ENCODE measurements at regions not wholly inside any gene's neighbourhood (a gene's known extent, or its start where the extent isn't known, plus 50 kb on each side); places are given as distances from the start of the nearest gene placed in this dataset.
A peak's percentile ranks its signal among the peaks of the same experiment; 100 is the strongest.
"Not testable (repeated sequence)": the region's sequence is repeated elsewhere in the genome, so short reads cannot be mapped to it uniquely, and the experiment has no call there.

GRCh38 chr9:89680547-89681467, 76.0 kb downstream of the GADD45G start:
- Histone ChIP-seq H3K4me1 (peaks cover 49% of the 10 kb centered on the region), H3K4me3 (ENCODE audit: low read depth, low read length) (no peak overlapping the region), H3K9me3 (no peaks in the 10 kb centered on the region), H3K27me3 (no peaks in the 10 kb centered on the region), H3K36me3 (no peaks in the 10 kb centered on the region)
- no peak for DNase-seq
- TF ChIP-seq, protein P1, sequence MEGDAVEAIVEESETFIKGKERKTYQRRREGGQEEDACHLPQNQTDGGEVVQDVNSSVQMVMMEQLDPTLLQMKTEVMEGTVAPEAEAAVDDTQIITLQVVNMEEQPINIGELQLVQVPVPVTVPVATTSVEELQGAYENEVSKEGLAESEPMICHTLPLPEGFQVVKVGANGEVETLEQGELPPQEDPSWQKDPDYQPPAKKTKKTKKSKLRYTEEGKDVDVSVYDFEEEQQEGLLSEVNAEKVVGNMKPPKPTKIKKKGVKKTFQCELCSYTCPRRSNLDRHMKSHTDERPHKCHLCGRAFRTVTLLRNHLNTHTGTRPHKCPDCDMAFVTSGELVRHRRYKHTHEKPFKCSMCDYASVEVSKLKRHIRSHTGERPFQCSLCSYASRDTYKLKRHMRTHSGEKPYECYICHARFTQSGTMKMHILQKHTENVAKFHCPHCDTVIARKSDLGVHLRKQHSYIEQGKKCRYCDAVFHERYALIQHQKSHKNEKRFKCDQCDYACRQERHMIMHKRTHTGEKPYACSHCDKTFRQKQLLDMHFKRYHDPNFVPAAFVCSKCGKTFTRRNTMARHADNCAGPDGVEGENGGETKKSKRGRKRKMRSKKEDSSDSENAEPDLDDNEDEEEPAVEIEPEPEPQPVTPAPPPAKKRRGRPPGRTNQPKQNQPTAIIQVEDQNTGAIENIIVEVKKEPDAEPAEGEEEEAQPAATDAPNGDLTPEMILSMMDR (IDR thresholded peaks at IDR 0.05; ENCODE audit: low read depth, low read length) = no peak

- not testable (repeated sequence) for H3K36me3 ChIP-seq; H3K9me3 ChIP-seq; H3K4me3 ChIP-seq (ENCODE audit: low read depth, low read length); H3K27me3 ChIP-seq; DNase-seq
- H3K4me1 ChIP-seq = peaks cover 42% of the 10 kb centered on the region
These were observed 76.7 kb downstream of the GADD45G start for GRCh38 chr9:89681468-89681859.

- Histone ChIP-seq H3K9me3 (no peaks in the 10 kb centered on the region), H3K4me1 (peaks cover 25% of the 10 kb centered on the region), H3K27me3 (no peaks in the 10 kb centered on the region), H3K4me3 (ENCODE audit: low read depth, low read length) (no peak overlapping the region), H3K36me3 (no peaks in the 10 kb centered on the region)
- TF ChIP-seq, protein P1 (IDR thresholded peaks at IDR 0.05; ENCODE audit: low read depth, low read length) = no peak
- DNase-seq = no peak
These were observed 78.8 kb downstream of the GADD45G start for GRCh38 chr9:89683626-89684025.

DNA sequence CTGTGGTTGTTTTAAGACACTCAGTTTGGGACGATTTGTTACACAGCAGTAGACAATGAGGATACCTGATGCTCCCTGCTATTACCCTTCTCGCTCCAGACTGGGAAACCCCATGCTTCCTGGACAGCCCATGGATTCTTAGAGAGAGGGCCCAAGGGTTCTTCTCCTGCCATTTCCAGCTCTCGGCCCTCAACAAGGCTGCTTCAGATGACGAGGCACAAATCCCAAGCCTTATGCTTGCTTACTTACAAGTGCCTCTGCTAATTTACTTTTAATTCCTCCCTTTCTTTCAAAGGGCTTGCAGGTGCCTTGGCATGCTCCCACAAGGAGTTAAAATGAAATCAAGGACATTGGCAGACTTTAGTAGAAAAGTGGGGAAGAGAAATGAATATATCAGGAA, 79.4 kb downstream of the GADD45G start:
- no peaks in the 10 kb centered on the region for H3K36me3 ChIP-seq
- no peak overlapping the region for H3K4me3 ChIP-seq (ENCODE audit: low read depth, low read length)
- DNase-seq = no peak
- H3K9me3 ChIP-seq = no peaks in the 10 kb centered on the region
- TF ChIP-seq, protein P1 (IDR thresholded peaks at IDR 0.05; ENCODE audit: low read depth, low read length) = no peak
- no peaks in the 10 kb centered on the region for H3K27me3 ChIP-seq
- peaks cover 19% of the 10 kb centered on the region for H3K4me1 ChIP-seq

DNA sequence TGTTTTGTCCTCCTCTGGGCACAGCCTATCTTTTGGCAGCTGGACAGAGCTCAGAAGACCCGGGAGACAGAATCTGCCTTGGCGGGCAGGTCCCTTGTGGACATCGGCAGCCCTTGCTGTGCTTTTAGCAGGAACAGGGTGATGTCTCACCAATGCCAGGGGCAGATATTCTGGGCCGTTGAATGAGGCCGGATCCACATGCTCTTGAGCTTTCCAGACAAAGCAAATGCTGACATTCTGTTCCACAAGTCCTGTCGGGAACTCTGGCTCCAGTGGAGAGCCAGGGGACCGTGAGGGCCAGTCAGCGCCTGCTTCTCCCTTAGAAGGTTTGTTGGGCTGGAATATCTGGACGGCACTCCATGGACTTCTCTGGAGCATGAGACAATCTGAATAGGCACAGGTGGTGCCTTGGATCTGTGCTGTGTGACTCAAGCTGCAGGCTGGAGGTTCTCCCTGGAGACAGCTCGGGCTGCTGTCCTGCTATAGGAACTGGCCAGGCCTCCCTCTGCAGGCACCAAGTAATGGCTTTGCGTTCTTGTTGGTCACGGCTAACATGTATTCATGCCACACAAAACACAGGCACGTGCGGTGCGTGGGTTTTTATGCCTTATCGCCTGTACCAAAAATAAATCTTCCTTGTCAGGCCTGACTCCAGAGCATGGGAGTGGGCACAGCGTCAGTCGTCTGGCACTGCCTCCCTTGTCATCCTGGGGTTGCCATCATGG, 80.3 kb downstream of the GADD45G start:
- Histone ChIP-seq H3K36me3 (no peaks in the 10 kb centered on the region), H3K4me3 (ENCODE audit: low read depth, low read length) (no peak overlapping the region), H3K4me1 (peaks cover 10% of the 10 kb centered on the region), H3K27me3 (no peaks in the 10 kb centered on the region), H3K9me3 (no peaks in the 10 kb centered on the region)
- TF ChIP-seq, protein P1 (IDR thresholded peaks at IDR 0.05; ENCODE audit: low read depth, low read length) = no peak
- DNase-seq = peak; percentile 47

DNA sequence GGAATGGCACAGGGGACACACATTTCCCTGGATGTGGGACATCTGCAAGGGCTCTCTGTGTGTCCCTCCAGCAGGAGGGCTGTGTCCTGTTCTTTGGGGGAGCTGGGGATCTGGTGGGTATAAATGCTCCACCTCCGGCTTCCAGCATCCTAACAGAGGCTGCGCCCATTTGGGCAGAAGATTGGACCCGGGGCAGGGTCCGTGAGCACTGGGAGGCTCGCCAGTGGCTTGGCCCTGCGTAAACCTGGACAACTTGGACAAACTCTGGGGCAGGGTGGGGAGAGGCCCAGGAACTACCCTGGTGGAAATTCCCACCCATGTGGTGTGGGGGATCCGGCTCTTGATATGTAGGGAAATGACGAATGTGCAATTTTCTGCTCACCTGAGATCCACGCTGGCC, 80.9 kb downstream of the GADD45G start:
- H3K36me3 ChIP-seq = no peaks in the 10 kb centered on the region
- H3K9me3 ChIP-seq = no peaks in the 10 kb centered on the region
- no peaks in the 10 kb centered on the region for H3K27me3 ChIP-seq
- peaks cover 8% of the 10 kb centered on the region; the same call in 1 of the 2 replicates for H3K4me1 ChIP-seq
- TF ChIP-seq, protein P1 (IDR thresholded peaks at IDR 0.05; ENCODE audit: low read depth, low read length) = no peak
- no peak for DNase-seq
- H3K4me3 ChIP-seq (ENCODE audit: low read depth, low read length) = no peak overlapping the region
